IMR-90 (cell line): ENCODE measurements at regions not wholly inside any gene's neighbourhood (a gene's known extent, or its start where the extent isn't known, plus 50 kb on each side); places are given as distances from the start of the nearest gene placed in this dataset.

Experiments
- ATAC-seq: fragments of 200-7000 bp; cut with Tn5 transposase; 2 replicates; pipeline ENCODE4 v1.9.1; 2020; ENCODE audit warnings: low read depth, mild to moderate bottlenecking, moderate library complexity
- BruUV-seq: library from RNA; stranded (reverse); fragments of 400-500 nt; replicated peaks from 2 replicates; lab custom pipeline; 2021; lab: Mats Ljungman, UMichigan
- CTCF ChIA-PET: fragments of 300-600 bp; formaldehyde crosslinking; extraction: SDS; loops from one replicate; lab custom pipeline; 2021; ENCODE audit warnings: antibody characterized with exemption; lab: Yijun Ruan, JAX
- POLR2A ChIA-PET: fragments of 300-600 bp; sonication (Branson Sonifier 250); formaldehyde crosslinking; loops from one replicate; lab custom pipeline; 2022; ENCODE audit warnings: antibody characterized with exemption; ENCODE audit not compliant: unreplicated experiment; lab: Charles Lee
- DNase-seq: peaks from one replicate; pipeline ENCODE4 v3.0.0; 2013
- H2AFZ ChIP-seq: replicated peaks from 2 replicates; pipeline ENCODE3; 2013; ENCODE audit warnings: low read length, mild to moderate bottlenecking; ENCODE audit not compliant: poor library complexity
- H2AK5ac ChIP-seq: 2 replicates; pipeline ENCODE4 v1.6.1; 2013; ENCODE audit warnings: low read depth, low read length, inconsistent platforms
- H2AK9ac ChIP-seq: replicated peaks from 2 replicates; pipeline ENCODE3; 2013; ENCODE audit warnings: mild to moderate bottlenecking, low read depth, low read length, moderate library complexity; ENCODE audit not compliant: poor library complexity
- H2BK120ac ChIP-seq: 2 replicates; pipeline ENCODE4 v1.6.1; 2013; ENCODE audit warnings: low read depth, low read length, inconsistent platforms
- H2BK15ac ChIP-seq: 3 replicates; pipeline ENCODE4 v1.6.1; 2013; ENCODE audit warnings: low read depth, low read length, inconsistent platforms
- H2BK20ac ChIP-seq: 2 replicates; pipeline ENCODE4 v1.6.1; 2013; ENCODE audit warnings: low read depth, mild to moderate bottlenecking, inconsistent platforms, low read length, moderate library complexity
- H2BK5ac ChIP-seq: 2 replicates; pipeline ENCODE4 v1.6.1; 2013; ENCODE audit warnings: mild to moderate bottlenecking, low read depth, low read length, inconsistent platforms; ENCODE audit not compliant: poor library complexity, severe bottlenecking
- H3K14ac ChIP-seq: replicated peaks from 2 replicates; pipeline ENCODE4 v1.6.1; 2013; ENCODE audit warnings: low read depth, low read length, inconsistent platforms
- H3K18ac ChIP-seq: 2 replicates; pipeline ENCODE4 v1.6.1; 2013; ENCODE audit warnings: low read depth, low read length, control low read depth
- H3K23ac ChIP-seq: 2 replicates; pipeline ENCODE4 v1.6.1; 2013; ENCODE audit warnings: low read depth, low read length, inconsistent platforms
- H3K27ac ChIP-seq: 2 replicates; pipeline ENCODE4 v1.5.1; 2013; ENCODE audit warnings: mild to moderate bottlenecking, control low read depth, low read length; ENCODE audit not compliant: insufficient read depth
- H3K27me3 ChIP-seq: 2 replicates; pipeline ENCODE4 v1.6.1; 2013; ENCODE audit warnings: low read length; ENCODE audit not compliant: control insufficient read depth, insufficient read depth
- H3K36me3 ChIP-seq: 2 replicates; pipeline ENCODE4 v1.6.1; 2013; ENCODE audit warnings: low read length, mixed read lengths; ENCODE audit not compliant: control insufficient read depth, insufficient read depth
- H3K4ac ChIP-seq: 2 replicates; pipeline ENCODE4 v1.6.1; 2013; ENCODE audit warnings: low read depth, low read length, inconsistent platforms
- H3K4me1 ChIP-seq: 2 replicates; pipeline ENCODE4 v1.6.1; 2013; ENCODE audit warnings: low read length, mixed read lengths; ENCODE audit not compliant: control insufficient read depth, insufficient read depth
- H3K4me2 ChIP-seq: 2 replicates; pipeline ENCODE4 v1.6.1; 2013; ENCODE audit warnings: low read depth, mild to moderate bottlenecking, control low read depth, low read length, moderate library complexity
- H3K4me3 ChIP-seq: 2 replicates; pipeline ENCODE4 v1.5.1; 2013; ENCODE audit warnings: low read depth, mild to moderate bottlenecking, control low read depth, low read length, moderate library complexity; ENCODE audit not compliant: insufficient read depth
- H3K56ac ChIP-seq: 2 replicates; pipeline ENCODE4 v1.6.1; 2013; ENCODE audit warnings: low read length, inconsistent platforms; ENCODE audit not compliant: insufficient read depth; ENCODE audit errors: extremely low read depth
- H3K79me1 ChIP-seq, 2 experiments: 2 replicates each; pipeline ENCODE4 v1.6.1; 2013; ENCODE audit warnings: low read length in 2 of 2, inconsistent platforms in 1 of 2, low read depth in 1 of 2
- H3K9ac ChIP-seq: 2 replicates; pipeline ENCODE4 v1.6.1; 2013; ENCODE audit warnings: low read depth, low read length, control low read depth
- H3K9me1 ChIP-seq: 2 replicates; pipeline ENCODE4 v1.6.1; 2013; ENCODE audit warnings: low read length, inconsistent platforms; ENCODE audit not compliant: insufficient read depth
- H3K9me3 ChIP-seq: 2 replicates; pipeline ENCODE4 v1.6.1; 2013; ENCODE audit warnings: low read length; ENCODE audit not compliant: control insufficient read depth, insufficient read depth
- H4K20me1 ChIP-seq: 2 replicates; pipeline ENCODE4 v1.6.1; 2013; ENCODE audit warnings: low read length, inconsistent platforms; ENCODE audit not compliant: insufficient read depth
- H4K5ac ChIP-seq: 2 replicates; pipeline ENCODE4 v1.6.1; 2013; ENCODE audit warnings: mild to moderate bottlenecking, low read depth, low read length, control low read depth
- H4K8ac ChIP-seq, 2 experiments: 2 replicates each; pipeline ENCODE4 v1.6.1; 2013; ENCODE audit warnings: low read depth in 2 of 2, low read length in 2 of 2, control low read depth in 1 of 2, inconsistent platforms in 1 of 2
- H4K91ac ChIP-seq: 2 replicates; pipeline ENCODE4 v1.6.1; 2013; ENCODE audit warnings: low read depth, low read length, inconsistent platforms; ENCODE audit not compliant: insufficient read depth
- MAFK ChIP-seq: IDR thresholded peaks from 2 replicates; pipeline ENCODE4 v1.6.1; 2012; ENCODE audit warnings: low read depth, low read length, improper control_type of control experiment
- MXI1 ChIP-seq: IDR thresholded peaks from 2 replicates; pipeline ENCODE4 v1.6.1; 2012; ENCODE audit warnings: low read depth, mild to moderate bottlenecking, low read length, moderate library complexity, borderline replicate concordance
- NFE2L2 ChIP-seq: fragments of 150-350 bp; IDR thresholded peaks from 2 replicates; pipeline ENCODE4 v1.6.1; 2016; ENCODE audit warnings: low read depth, mild to moderate bottlenecking, low read length
- RAD21 ChIP-seq: IDR thresholded peaks from 2 replicates; pipeline ENCODE4 v1.6.1; 2012; ENCODE audit warnings: low read length, improper control_type of control experiment
- SMC3 ChIP-seq: fragments of 150-350 bp; IDR thresholded peaks from 2 replicates; pipeline ENCODE4 v1.6.1; 2016; ENCODE audit warnings: low read depth, mild to moderate bottlenecking, antibody characterized with exemption, low read length, moderate library complexity
- USF2 ChIP-seq: fragments of 150-350 bp; IDR thresholded peaks from 2 replicates; pipeline ENCODE4 v1.6.1; 2017; ENCODE audit warnings: mild to moderate bottlenecking, antibody characterized with exemption, low read length, low read depth
- WGBS, 2 experiments: methylation state at CpG; one replicate each; pipeline versions ENCODE4 v1.1.5 to v1.1.7; 2013; ENCODE audit warnings: missing lambda C conversion rate in 2 of 2; ENCODE audit not compliant: insufficient read length in 1 of 2; ENCODE audit errors: extremely low coverage in 2 of 2; 5-methylcytosine and 5-hydroxymethylcytosine counted together
- dilution Hi-C: fragments of 300-500 bp; cut with HindIII; formaldehyde crosslinking; loops from one replicate; pipeline ENCODE4 v1.14.3; 2018; ENCODE audit warnings: low sequenced_read_pairs; ENCODE audit not compliant: unreplicated experiment
- in situ Hi-C: fragments of 300-500 bp; cut with MboI; formaldehyde crosslinking; loops from 3 replicates; pipeline ENCODE4 v1.14.3; 2019; ENCODE audit warnings: low sequenced_read_pairs, inconsistent platforms, mixed read lengths
- intact Hi-C: fragments of 100-400 bp; cut with micrococcal nuclease; formaldehyde crosslinking; loops from 2 replicates; pipeline ENCODE4 v1.10.0; 2022

- no peaks in the 10 kb centered on the region for H3K27me3 ChIP-seq
- no peak overlapping the region for H3K4me2 ChIP-seq
- H3K36me3 ChIP-seq: no peaks in the 10 kb centered on the region
- in situ Hi-C loops (no loop called here), dilution Hi-C loops (no loop called here), intact Hi-C loops (no loop called here)
- ATAC-seq: no peak
- H4K20me1 ChIP-seq: no peaks in the 10 kb centered on the region
- TF ChIP-seq MXI1 (no peak), USF2 (no peak), SMC3 (no peak), NFE2L2 (no peak), MAFK (no peak), RAD21 (no peak)
- H3K4me3 ChIP-seq: no peak overlapping the region
- no TSS peak for BruUV-seq
- ChIA-PET POLR2A (no interaction called here), CTCF (no interaction called here)
- no peak for DNase-seq
- no peak overlapping the region for H2BK5ac ChIP-seq
- H3K27ac ChIP-seq: no peak overlapping the region
- no peak overlapping the region for H2BK15ac ChIP-seq
- H3K23ac ChIP-seq: no peak overlapping the region
- H3K56ac ChIP-seq: no peak overlapping the region
- no peak overlapping the region for H3K18ac ChIP-seq
- no peak overlapping the region for H4K8ac ChIP-seq
- no peak overlapping the region for H2AFZ ChIP-seq
- no peaks in the 10 kb centered on the region for H3K4me1 ChIP-seq
- no peak overlapping the region for H4K5ac ChIP-seq
- no peak overlapping the region for H3K9ac ChIP-seq
- H3K14ac ChIP-seq: no peak overlapping the region
- H2AK9ac ChIP-seq: no peak overlapping the region
- H4K91ac ChIP-seq: no peak overlapping the region
- H3K4ac ChIP-seq: no peak overlapping the region
- no peak overlapping the region for H2AK5ac ChIP-seq
- no CpG with 5 or more reads among the region's 2 CpGs for WGBS, 2 experiments
- H3K9me1 ChIP-seq: no peaks in the 10 kb centered on the region
- peaks cover 6% of the 10 kb centered on the region for H3K9me3 ChIP-seq
- no peak overlapping the region for H2BK20ac ChIP-seq
- H3K79me1 ChIP-seq: no peaks in the 10 kb centered on the region
- H2BK120ac ChIP-seq: no peak overlapping the region
Observed at GRCh38 chr1:166511761-166512160, 327.5 kb upstream of the POGK start.
